ENCODE measurements at regions not wholly inside any gene's neighbourhood (a gene's known extent, or its start where the extent isn't known, plus 50 kb on each side); places are given as distances from the start of the nearest gene placed in this dataset.
"Not testable (repeated sequence)": the region's sequence is repeated elsewhere in the genome, so short reads cannot be mapped to it uniquely, and the experiment has no call there.

- DNase-seq (ENCODE audit: low spot score), result no peak
Observed at GRCh38 chr10:65618126-65618525, 1307.7 kb upstream of the LRRTM3 start.

GRCh38 chr10:65620404-65621048 is 1305.3 kb upstream of the LRRTM3 start:
- TF ChIP-seq, protein P1, sequence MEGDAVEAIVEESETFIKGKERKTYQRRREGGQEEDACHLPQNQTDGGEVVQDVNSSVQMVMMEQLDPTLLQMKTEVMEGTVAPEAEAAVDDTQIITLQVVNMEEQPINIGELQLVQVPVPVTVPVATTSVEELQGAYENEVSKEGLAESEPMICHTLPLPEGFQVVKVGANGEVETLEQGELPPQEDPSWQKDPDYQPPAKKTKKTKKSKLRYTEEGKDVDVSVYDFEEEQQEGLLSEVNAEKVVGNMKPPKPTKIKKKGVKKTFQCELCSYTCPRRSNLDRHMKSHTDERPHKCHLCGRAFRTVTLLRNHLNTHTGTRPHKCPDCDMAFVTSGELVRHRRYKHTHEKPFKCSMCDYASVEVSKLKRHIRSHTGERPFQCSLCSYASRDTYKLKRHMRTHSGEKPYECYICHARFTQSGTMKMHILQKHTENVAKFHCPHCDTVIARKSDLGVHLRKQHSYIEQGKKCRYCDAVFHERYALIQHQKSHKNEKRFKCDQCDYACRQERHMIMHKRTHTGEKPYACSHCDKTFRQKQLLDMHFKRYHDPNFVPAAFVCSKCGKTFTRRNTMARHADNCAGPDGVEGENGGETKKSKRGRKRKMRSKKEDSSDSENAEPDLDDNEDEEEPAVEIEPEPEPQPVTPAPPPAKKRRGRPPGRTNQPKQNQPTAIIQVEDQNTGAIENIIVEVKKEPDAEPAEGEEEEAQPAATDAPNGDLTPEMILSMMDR (IDR thresholded peaks at IDR 0.05; ENCODE audit: extremely low read depth, missing control alignments), result no peak
- DNase-seq (ENCODE audit: low spot score), result no peak

More at GRCh38 chr10:65618126-65618525, 1307.7 kb upstream of the LRRTM3 start:
- TF ChIP-seq, protein P1 (IDR thresholded peaks at IDR 0.05; ENCODE audit: extremely low read depth, missing control alignments), result no peak

DNA sequence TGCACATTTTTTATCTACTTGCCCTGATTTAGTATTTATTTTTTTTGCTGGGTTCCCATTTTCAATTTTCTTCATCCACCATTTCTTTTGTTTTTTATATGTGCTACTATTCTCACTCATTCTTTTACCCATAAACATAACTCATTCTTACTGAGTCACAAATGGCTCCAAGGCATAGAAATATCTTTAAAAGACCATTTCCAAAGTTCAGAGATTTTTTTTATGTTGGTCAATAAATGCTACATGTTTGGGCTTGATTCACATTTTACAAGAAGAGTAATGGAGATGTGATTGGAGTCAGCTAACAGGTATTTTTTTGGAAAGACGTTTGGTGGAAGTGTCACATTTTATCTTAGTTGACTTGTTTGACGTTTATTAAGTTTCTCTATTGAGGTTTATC is 1303.2 kb upstream of the LRRTM3 start:
- TF ChIP-seq, protein P1 (IDR thresholded peaks at IDR 0.05; ENCODE audit: extremely low read depth, missing control alignments), result no peak
- DNase-seq (ENCODE audit: low spot score), result no peak

GRCh38 chr10:65628493-65629139 is 1297.2 kb upstream of the LRRTM3 start:
- TF ChIP-seq, protein P1 (IDR thresholded peaks at IDR 0.05; ENCODE audit: extremely low read depth, missing control alignments), result no peak
- DNase-seq (ENCODE audit: low spot score), result no peak

- TF ChIP-seq, protein P1 (IDR thresholded peaks at IDR 0.05; ENCODE audit: extremely low read depth, missing control alignments), result no peak
Observed at GRCh38 chr10:65660006-65660405, 1265.8 kb upstream of the LRRTM3 start.

GRCh38 chr10:65670087-65670486 is 1255.7 kb upstream of the LRRTM3 start:
- TF ChIP-seq, protein P1 (IDR thresholded peaks at IDR 0.05; ENCODE audit: extremely low read depth, missing control alignments), result no peak
- no peak for DNase-seq (ENCODE audit: low spot score)

More at GRCh38 chr10:65660006-65660405, 1265.8 kb upstream of the LRRTM3 start:
- no peak for DNase-seq (ENCODE audit: low spot score)

DNA sequence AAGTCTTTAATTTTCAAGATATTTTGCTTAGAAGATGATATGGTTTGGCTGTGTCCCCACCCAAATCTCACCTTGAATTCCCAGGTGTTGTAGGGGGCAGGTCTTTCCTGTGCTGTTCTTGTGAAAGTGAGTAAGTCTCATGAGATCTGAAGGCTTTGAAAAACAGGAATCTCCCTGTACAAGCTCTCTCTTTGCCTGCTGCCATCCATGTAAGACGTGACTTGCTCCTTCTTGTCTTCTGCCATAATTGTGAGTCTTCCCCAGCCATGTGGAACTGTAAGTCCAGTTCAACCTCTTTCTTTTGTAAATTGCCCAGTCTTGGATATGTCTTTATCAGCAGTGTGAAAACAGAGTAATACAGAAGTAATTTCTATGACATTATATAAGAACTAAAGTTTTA is 1255.2 kb upstream of the LRRTM3 start:
- DNase-seq (ENCODE audit: low spot score), result not testable (repeated sequence)

- DNase-seq (ENCODE audit: low spot score), result no peak
- TF ChIP-seq, protein P1 (IDR thresholded peaks at IDR 0.05; ENCODE audit: extremely low read depth, missing control alignments), result no peak
Observed at GRCh38 chr10:65675236-65675635, 1250.6 kb upstream of the LRRTM3 start.

Data from GM20000 (cell line).